Left lung (tissue), 4 donors: ENCODE measurements at regions not wholly inside any gene's neighbourhood (a gene's known extent, or its start where the extent isn't known, plus 50 kb on each side); places are given as distances from the start of the nearest gene placed in this dataset.

Source experiments
- ATAC-seq: fragments of 200-7000 bp; cut with Tn5 transposase; one replicate; pipeline ENCODE4 v1.9.1; 2020; ENCODE audit warnings: moderate library complexity
- DNase-seq, 4 donors: peaks; one replicate each; pipeline ENCODE4 v3.0.0-alpha.2; 2013 to 2020
- H3K27ac ChIP-seq, 2 donors: fragments of 200-600 bp; sonication (generic) in 1 of 2; one replicate each; pipeline versions ENCODE4 v1.5.0 to v1.8.0; 2020 to 2021
- H3K27me3 ChIP-seq, 2 donors: fragments of 200-600 bp; sonication (generic) in 1 of 2; one replicate each; pipeline versions ENCODE4 v1.5.0 to v1.8.0; 2020 to 2021
- H3K36me3 ChIP-seq, 2 donors: fragments of 200-600 bp; sonication (generic) in 1 of 2; one replicate each; pipeline versions ENCODE4 v1.5.0 to v1.8.0; 2020 to 2021
- H3K4me1 ChIP-seq, 2 donors: fragments of 200-600 bp; one replicate each; pipeline ENCODE4 v1.8.0; 2021
- H3K4me3 ChIP-seq, 2 donors: fragments of 200-600 bp; sonication (generic) in 1 of 2; one replicate each; pipeline versions ENCODE4 v1.5.0 to v1.8.0; 2020 to 2021; ENCODE audit warnings: mild to moderate bottlenecking in 1 of 2
- H3K9me3 ChIP-seq, 2 donors: fragments of 200-600 bp; sonication (generic) in 1 of 2; one replicate each; pipeline versions ENCODE4 v1.5.0 to v1.8.0; 2020 to 2021
- CTCF ChIP-seq, 2 donors: fragments of 200-600 bp; sonication (generic) in 1 of 2; IDR thresholded peaks; one replicate each; pipeline versions ENCODE4 v1.5.0 to v1.8.0; 2021; ENCODE audit warnings: antibody characterized with exemption in 2 of 2
- intact Hi-C, 2 donors: fragments of 100-400 bp; cut with DNase I; formaldehyde crosslinking; loops; one replicate each; pipeline versions ENCODE4 v1.11.2 to v1.14.2; 2022
- donor health status: DM: no; HTN: yes; CAD: no.
- donor health status: DM: no; HTN: no; CAD: no.

- DNase-seq (no peak), ATAC-seq (no peak)
- no peaks in the 10 kb centered on the region for H3K9me3 ChIP-seq
- no peaks in the 10 kb centered on the region for H3K27me3 ChIP-seq
- no peaks in the 10 kb centered on the region for H3K4me1 ChIP-seq
- TF ChIP-seq CTCF (IDR thresholded peaks at IDR 0.05), result no peak
- H3K4me3 ChIP-seq, result no peak overlapping the region
- intact Hi-C loops, result no loop called here
- no peak overlapping the region for H3K27ac ChIP-seq
- no peaks in the 10 kb centered on the region for H3K36me3 ChIP-seq
These were observed 141.1 kb upstream of the HHIP start for GRCh38 chr4:144504883-144505282.

GRCh38 chr4:144507311-144508101 is 138.4 kb upstream of the HHIP start:
- no peak overlapping the region for H3K4me3 ChIP-seq
- no peak for DNase-seq
- no peak overlapping the region for H3K27ac ChIP-seq
- no peaks in the 10 kb centered on the region for H3K4me1 ChIP-seq
- no peak for TF ChIP-seq CTCF (IDR thresholded peaks at IDR 0.05)
- no peaks in the 10 kb centered on the region for H3K9me3 ChIP-seq
- H3K36me3 ChIP-seq, result no peaks in the 10 kb centered on the region
- no peaks in the 10 kb centered on the region for H3K27me3 ChIP-seq
- intact Hi-C loops, result no loop called here
- no peak for ATAC-seq

GRCh38 chr4:144509088-144510015 is 136.6 kb upstream of the HHIP start:
- Histone ChIP-seq H3K9me3 (no peaks in the 10 kb centered on the region), H3K4me1 (no peaks in the 10 kb centered on the region), H3K36me3 (no peaks in the 10 kb centered on the region), H3K27me3 (no peaks in the 10 kb centered on the region), H3K4me3 (no peak overlapping the region), H3K27ac (no peak overlapping the region)
- intact Hi-C loops, result no loop called here
- no peak for TF ChIP-seq CTCF (IDR thresholded peaks at IDR 0.05)
- no peak for ATAC-seq
- DNase-seq, result peak in 2 of 4 donors; percentile 80 to 84

- H3K4me3 ChIP-seq, result no peak overlapping the region
- intact Hi-C loops, result no loop called here
- H3K27me3 ChIP-seq, result no peaks in the 10 kb centered on the region
- DNase-seq, result no peak
- no peak for TF ChIP-seq CTCF (IDR thresholded peaks at IDR 0.05)
- H3K27ac ChIP-seq, result no peak overlapping the region
- H3K9me3 ChIP-seq, result no peaks in the 10 kb centered on the region
- H3K4me1 ChIP-seq, result no peaks in the 10 kb centered on the region
- ATAC-seq, result no peak
- no peaks in the 10 kb centered on the region for H3K36me3 ChIP-seq
These were observed 131.2 kb upstream of the HHIP start for GRCh38 chr4:144514736-144515135.
